Cerebellar cortex (tissue), 1 donor: ENCODE measurements at regions not wholly inside any gene's neighbourhood (a gene's known extent, or its start where the extent isn't known, plus 50 kb on each side); places are given as distances from the start of the nearest gene placed in this dataset.
"Not testable (repeated sequence)": the region's sequence is repeated elsewhere in the genome, so short reads cannot be mapped to it uniquely, and the experiment has no call there.

Source experiments
- DNase-seq: peaks from one replicate; pipeline ENCODE4 v3.0.0-alpha.2; 2015; ENCODE audit warnings: low spot score

- DNase-seq, result no peak
Observed at GRCh38 chr18:54433368-54433767, 75.7 kb downstream of the C18orf54 start.

DNA sequence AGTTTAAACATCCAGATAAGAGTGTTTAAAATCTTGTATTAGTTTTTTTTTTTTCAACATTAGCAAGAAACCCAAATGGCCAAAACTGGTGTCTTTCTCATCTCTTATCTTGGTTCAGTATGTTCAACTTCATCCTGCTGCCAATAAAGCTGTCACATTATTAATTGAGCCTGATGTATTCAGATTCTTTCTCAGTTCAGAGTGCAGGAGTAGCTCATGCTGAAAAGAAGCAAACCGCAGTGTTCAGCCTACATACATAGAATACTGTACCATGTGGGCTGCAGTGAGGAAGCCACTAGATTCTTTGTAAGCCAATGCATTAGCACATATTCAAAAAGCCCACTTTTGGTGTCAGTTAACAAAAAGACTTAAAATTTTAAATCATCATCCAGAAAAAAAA is 76.2 kb downstream of the C18orf54 start:
- no peak for DNase-seq

- no peak for DNase-seq
Observed at GRCh38 chr18:54434453-54434852, 76.7 kb downstream of the C18orf54 start.

DNA sequence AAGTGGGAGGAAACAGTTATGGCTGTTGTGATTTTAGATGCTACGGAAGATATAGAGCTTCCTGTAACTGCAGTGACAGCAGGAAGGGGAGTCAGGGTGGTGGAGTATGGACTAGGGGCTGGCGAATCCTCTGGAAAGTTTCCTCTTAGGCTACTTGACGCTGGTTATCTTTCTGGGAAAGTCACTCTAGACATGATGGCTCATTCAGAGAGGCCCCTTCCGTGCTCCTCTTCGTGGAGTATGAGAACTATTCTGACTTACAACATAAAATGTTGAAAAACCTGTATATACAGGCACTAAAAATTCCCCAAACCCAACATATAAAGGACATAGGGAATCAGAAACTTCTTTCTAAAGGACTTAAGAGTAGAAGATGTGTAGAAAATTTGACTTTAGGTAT is 78.8 kb downstream of the C18orf54 start:
- no peak for DNase-seq

DNA sequence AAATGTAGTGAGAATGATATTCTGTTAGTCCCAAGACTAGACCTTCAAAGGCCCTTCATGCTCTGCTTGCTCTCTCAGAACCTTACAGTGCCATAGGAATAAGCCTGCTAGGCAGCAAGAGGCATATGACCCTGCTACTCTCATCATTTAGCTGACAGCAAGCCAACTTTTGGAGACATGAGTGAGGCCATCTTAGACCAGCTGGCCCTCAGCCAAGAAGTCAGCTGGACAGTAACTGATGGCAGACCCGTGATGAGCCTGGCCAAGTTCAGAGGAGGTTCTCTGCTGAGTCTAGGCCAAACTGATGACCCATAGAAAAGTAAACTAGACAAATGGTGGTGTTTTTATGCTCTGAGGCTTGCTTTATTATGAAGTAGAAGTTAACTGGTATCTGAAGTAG is 82.6 kb downstream of the C18orf54 start:
- no peak for DNase-seq

GRCh38 chr18:54444319-54444914 is 86.7 kb downstream of the C18orf54 start:
- peak; percentile 42 for DNase-seq

GRCh38 chr18:54453996-54454395 is 96.3 kb downstream of the C18orf54 start:
- DNase-seq, result no peak

- no peak for DNase-seq
Observed at GRCh38 chr18:54465502-54465901, 107.8 kb downstream of the C18orf54 start.

DNA sequence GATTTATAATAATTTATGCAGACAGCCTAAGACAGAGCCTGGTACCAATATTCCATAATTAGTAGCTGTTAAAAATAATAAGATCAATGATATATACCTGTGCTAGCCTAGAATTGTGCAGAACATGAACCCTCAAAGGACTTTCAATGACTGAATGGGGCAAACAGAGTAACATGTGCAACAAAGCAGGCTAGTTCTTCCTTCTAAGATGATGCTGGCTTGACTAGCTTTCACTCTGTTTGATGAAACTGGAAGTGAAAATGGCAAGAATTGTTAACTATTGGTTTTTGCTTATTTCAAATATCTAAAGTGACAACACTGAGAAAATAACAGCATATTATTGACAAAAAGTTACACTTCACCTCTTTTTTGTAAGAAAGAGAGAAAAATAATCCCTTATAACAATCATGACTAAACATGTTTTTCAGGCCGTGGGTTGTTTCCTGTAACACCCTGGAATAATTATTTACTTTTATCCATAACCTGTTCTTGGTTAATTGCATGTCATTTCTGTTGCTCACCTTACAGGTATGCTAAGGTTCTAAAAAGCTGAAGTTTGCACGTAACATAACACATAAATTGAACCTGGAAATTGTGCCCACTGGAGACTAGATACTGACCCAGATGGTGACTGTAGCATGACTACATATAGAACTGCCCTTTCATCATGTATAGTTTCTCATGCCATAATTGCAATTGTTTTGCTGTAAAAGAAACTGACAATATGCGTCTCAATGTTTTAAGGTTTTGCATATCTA is 108.7 kb downstream of the C18orf54 start:
- no peak for DNase-seq

DNA sequence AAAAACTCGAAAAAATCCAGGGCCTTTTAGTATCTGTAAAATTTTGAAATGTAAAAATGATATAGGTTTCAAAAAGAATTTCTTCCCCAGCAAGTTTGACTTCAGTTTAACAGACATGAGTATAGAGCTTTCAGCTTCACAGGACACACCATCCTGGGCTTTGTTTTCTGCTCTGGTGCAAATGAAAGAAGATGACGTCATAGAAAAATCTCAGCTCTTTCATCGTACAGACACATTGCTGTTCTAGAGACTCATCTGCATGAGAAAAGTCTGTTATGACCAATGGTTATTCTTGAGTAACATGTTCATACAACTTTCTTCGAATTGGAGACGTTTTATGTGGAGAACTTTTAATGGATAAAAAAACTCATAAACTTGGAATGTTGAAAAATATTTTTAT is 111.7 kb upstream of the DYNAP start:
- DNase-seq, result no peak

GRCh38 chr18:54480616-54481015 is 110.4 kb upstream of the DYNAP start:
- no peak for DNase-seq

DNA sequence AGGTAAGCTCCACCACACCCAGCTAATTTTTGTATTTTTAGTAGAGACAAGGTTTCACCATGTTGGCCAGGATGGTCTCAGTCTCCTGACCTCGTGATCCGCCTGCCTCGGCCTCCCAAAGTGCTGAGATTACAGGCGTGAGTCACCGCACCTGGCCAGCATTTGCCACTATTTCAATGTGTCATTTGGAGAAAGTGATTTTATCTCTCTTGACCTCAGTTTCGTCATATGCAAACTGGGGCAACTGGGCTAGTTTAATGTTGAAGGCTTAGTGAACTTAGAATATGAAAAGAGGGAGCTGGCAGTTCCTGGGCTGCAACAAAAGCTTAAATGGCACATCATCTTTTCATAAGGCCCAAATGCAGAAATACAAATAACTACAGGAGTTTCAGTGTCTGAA is 88.6 kb upstream of the DYNAP start:
- DNase-seq, result not testable (repeated sequence)

DNA sequence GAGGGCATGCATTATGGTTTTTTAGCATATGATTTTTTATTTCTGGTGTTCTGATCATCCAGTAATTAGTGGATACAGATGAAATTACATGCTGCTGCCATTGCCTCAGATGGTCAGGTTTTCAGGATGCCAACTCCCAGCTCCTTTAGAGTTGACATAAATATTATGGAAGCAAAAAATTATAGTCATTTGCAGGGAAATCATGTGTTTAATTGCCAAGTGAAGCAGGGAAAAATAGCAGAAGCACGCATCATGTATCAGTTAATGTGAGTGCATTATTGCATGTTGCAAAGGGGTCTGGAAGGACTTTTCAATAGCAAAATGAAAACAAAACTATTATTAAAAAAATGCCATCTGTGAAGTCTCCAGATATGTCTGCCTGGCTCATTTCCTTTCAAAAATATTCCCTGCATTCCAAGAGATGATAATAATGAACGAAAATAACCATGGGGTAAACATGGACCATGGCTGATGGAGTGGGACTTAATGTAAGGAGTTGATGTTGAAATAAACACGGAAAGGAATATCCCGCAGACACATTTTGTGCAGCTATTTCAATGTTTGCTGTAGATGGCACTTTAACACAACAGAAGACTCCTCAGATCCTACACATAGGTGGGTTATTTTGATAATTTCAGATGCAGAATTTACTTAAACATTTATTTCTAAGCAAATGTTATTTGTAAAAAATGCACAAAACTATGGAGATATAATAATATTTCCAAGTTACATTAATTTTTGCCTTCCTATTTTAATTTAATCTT is 87.7 kb upstream of the DYNAP start:
- no peak for DNase-seq

DNA sequence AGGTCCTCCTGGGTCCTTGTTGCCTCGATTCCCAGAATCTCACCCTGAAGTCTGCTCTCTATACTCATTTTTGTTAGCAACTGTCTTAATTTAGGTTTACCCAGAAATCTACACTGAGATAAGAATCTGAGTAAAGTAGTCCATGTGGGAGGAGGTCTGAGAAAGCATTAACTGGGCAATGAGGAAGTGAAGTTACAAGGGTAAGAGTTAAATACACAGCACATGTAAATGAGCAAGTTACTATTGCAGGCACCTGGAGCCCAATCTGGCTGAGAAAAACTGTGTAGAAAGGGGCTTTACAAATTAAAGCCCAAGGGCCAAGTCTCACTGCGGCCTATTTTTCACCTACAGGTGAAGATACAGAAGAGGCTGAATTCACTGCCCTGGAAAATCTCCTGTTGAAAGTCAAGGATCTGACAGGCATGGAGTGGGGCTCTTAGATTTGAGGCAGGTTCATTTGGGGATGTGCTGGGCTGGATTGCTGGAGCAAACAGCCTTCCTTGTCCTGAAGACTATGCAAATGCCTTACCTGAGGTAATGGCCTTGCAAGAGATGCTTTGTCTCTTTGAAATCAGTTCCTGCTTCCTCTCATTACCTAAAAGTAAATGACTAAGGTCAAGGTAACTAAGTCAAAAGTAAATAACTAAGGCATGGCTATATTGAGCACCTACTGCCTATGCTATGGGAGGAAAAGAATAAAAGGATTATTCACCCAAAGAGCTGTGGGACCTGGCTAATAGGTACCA is 84.4 kb upstream of the DYNAP start:
- DNase-seq, result no peak

GRCh38 chr18:54509793-54510192 is 81.3 kb upstream of the DYNAP start:
- no peak for DNase-seq

GRCh38 chr18:54515149-54515548 is 75.9 kb upstream of the DYNAP start:
- DNase-seq, result no peak

DNA sequence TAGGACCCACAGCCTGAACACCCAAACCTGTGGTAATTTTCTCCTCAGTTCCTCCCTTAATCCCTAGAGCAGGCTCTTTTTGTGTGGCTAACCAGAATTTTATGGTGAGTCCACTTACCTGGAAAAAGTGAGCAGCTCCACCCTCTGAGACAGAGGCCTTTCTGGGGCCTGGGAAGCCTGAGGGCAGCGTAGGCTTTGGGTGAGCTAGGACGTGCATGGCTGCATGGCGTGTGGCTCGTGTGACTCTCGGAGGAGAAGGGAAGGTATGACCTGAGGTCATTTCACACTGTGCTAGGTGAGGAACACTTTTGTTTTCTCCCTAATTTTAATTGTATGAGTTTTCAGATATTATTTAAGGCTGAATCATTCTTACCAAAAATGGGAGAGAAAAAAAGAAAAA is 73.5 kb upstream of the DYNAP start:
- DNase-seq, result no peak

DNA sequence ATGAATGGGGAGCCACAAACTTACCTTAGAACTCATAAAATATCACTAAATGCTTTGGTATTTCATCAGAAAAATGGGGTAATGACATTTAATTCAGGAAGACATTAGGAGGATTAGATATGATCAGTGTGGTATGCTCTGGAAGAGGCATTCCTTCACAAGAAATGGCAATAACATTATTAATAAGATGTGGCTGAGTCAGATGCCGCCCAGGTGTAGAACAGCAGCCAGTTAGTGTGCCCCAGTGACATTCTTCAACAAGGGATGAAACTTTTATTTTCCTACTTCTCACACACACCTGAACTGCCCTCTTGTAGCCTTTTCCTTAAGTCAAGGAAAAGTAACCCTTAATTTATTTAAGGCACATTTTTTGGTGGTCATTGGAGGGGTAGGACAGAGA is 69.2 kb upstream of the DYNAP start:
- no peak for DNase-seq

DNA sequence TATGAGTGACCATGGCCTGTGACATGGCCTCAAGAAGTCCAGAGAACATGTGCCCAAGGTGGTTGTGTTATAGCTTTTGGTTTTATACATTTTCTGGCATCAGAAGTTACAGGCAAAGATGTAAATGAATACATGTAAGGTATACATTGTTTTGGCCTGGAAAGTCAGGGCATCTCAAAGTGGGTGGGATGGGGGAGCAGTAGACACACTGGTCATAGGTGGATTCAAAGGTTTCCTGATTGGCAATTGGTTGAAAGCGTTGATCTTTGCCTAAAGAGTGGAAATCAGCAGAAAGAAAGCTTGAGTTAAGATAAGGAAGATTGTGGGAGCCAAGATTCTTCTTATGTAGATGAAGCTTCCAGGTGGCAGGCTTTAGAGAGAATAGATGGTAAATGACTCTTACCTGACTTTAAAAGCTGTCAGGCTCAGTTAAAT is 62.1 kb upstream of the DYNAP start:
- DNase-seq, result no peak

DNA sequence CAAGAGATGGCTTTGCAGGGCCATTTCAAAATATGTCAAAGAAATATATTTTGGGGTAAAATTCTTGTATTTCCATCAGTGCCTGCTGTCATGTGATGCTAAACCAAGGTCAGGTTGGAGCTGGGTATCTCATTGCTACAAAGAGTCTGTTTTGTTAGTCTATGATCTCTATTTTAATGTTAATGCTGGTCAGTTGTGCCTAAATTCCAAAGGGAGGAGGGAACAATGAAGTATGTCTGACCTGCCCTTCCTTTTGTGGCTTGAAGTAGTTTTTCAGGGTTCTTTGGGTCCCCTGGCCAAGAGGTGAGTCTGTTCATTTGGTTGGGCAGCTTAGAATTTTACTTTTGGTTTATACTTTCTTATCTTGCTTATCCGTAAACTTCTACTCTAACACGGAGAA is 61.6 kb upstream of the DYNAP start:
- DNase-seq, result no peak

DNA sequence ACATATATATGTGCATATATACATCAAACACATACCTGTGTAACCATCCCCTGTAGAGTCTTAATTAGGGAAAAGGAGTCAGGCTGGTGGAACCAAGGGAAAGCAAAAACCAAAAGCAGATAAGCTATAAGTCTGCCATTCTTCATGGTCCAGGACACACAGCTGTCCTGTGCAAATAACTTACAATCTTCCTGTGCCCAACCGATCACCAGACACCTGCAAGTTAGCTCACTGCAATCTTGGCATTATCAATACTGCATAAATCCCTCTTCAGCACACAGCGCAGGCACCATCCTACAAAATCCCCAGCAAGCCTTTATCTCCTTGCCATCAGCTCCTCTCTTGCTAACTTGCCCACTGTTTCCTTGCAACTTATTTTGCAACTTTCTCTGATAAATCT is 60.8 kb upstream of the DYNAP start:
- no peak for DNase-seq

DNA sequence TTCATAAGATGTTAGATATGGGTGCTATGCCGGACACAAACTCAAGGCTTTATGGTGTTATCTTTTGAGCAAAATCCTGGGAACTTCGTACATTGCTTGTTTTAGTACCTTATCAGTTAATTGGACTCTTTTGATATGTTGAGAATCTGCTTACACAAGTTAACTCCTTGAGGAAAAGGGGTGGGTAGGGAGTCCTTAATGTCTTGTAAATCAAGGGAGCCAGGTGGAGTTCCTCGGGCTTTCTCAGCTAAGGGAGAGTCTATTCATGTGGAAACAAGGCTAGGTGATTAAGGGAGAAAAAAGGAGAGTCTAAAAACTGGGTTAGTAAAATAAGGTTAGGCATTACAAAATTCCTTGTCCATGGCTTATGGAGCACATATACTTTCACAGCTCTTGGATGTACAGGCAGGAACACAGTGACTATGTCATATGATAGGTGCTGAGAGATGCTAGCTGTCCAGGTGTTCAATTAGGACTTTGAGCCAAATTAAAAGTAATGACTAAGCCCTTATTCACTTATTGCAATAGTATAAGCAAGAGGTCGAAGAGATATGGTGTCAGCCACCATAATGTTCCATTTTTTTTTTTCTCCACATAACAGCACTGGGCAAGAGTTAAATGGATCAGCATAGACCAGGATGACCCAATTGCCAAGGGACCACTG is 59.5 kb upstream of the DYNAP start:
- no peak for DNase-seq
